ENCODE measurements at regions not wholly inside any gene's neighbourhood (a gene's known extent, or its start where the extent isn't known, plus 50 kb on each side); places are given as distances from the start of the nearest gene placed in this dataset.

DNA sequence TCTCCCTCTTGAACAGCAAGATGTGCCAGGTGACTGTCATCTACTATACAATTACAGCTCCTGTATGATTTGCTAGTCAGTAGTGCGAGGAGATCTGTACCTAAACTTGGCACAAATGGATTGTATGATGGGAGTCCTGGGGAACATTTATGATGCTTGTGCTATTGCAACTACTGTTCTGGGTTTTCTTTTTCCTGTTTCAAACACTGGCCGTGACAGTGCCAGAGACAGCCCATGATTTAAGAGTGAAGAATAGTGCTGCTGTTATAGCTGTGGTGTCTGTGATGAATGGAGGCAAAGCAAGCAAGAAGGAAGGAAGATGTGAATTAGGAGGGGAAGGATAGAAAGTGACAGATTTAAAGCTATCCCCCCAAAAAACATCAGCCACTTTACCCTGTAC is 1868.9 kb downstream of the PCDH7 start:
- no peaks in the 10 kb centered on the region for H3K9me3 ChIP-seq (ENCODE audit: control insufficient read depth, low read depth, low read length)
- peaks cover 0 to 3% (median 0%) of the 10 kb centered on the region in 3 experiments; a peak in 2 of 7 replicates for H3K36me3 Mint-ChIP-seq (ENCODE audit: insufficient read depth in 1 of 3, low read depth in 3 of 3)
- DNase-seq: no peak
- H2BK15ac ChIP-seq (ENCODE audit: low read depth, low read length): no peak overlapping the region
- peaks cover 10% of the 10 kb centered on the region in 2 experiments for H3K4me1 Mint-ChIP-seq
- no peak overlapping the region for H3K18ac ChIP-seq (ENCODE audit: insufficient read length, low read depth, low read length)
- no peaks in the 10 kb centered on the region for H3K4me1 ChIP-seq (ENCODE audit: insufficient read depth, low read length)
- no peak overlapping the region for H2AK5ac ChIP-seq (ENCODE audit: insufficient read length, low read length)
- no peaks in the 10 kb centered on the region for H3K27me3 Mint-ChIP-seq (ENCODE audit: low read depth)
- no peak overlapping the region for H3K4me3 Mint-ChIP-seq
- no peak overlapping the region for H2AFZ ChIP-seq (ENCODE audit: low read length)
- H3K14ac ChIP-seq (ENCODE audit: insufficient read depth, low read length): no peak overlapping the region
- no peak overlapping the region for H4K91ac ChIP-seq (ENCODE audit: insufficient read length, low read depth, low read length)
- H3K23ac ChIP-seq (ENCODE audit: insufficient read length, low read depth, low read length): no peak overlapping the region
- TF ChIP-seq, protein P1, sequence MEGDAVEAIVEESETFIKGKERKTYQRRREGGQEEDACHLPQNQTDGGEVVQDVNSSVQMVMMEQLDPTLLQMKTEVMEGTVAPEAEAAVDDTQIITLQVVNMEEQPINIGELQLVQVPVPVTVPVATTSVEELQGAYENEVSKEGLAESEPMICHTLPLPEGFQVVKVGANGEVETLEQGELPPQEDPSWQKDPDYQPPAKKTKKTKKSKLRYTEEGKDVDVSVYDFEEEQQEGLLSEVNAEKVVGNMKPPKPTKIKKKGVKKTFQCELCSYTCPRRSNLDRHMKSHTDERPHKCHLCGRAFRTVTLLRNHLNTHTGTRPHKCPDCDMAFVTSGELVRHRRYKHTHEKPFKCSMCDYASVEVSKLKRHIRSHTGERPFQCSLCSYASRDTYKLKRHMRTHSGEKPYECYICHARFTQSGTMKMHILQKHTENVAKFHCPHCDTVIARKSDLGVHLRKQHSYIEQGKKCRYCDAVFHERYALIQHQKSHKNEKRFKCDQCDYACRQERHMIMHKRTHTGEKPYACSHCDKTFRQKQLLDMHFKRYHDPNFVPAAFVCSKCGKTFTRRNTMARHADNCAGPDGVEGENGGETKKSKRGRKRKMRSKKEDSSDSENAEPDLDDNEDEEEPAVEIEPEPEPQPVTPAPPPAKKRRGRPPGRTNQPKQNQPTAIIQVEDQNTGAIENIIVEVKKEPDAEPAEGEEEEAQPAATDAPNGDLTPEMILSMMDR (conservative IDR thresholded peaks at IDR 0.05): no peak
- no peak overlapping the region for H3T11ph ChIP-seq (ENCODE audit: low read length)
- no CpG with 5 or more reads among the region's 2 CpGs for whole genome bisulfite sequencing (ENCODE audit: extremely low coverage, insufficient read length, low lambda C conversion rate)
- H2BK5ac ChIP-seq (ENCODE audit: insufficient read length, low read length): no peak overlapping the region
- H4K5ac ChIP-seq (ENCODE audit: insufficient read length, low read depth, low read length): no peak overlapping the region
- no peak overlapping the region for H3K27ac ChIP-seq (ENCODE audit: insufficient read length, low read depth, low read length)
- H2BK12ac ChIP-seq (ENCODE audit: insufficient read length, low read depth, low read length): no peak overlapping the region
- H3K79me1 ChIP-seq (ENCODE audit: insufficient read depth, low read depth, low read length, poor library complexity, severe bottlenecking): no peaks in the 10 kb centered on the region
- no peak overlapping the region for H2BK20ac ChIP-seq (ENCODE audit: low read depth, low read length, poor library complexity, severe bottlenecking)
- H2BK120ac ChIP-seq (ENCODE audit: low read depth, low read length, poor library complexity, severe bottlenecking): no peak overlapping the region
- H3K9me3 Mint-ChIP-seq: peaks cover 0 to 5% of the 10 kb centered on the region in 2 experiments; a peak in 4 of 5 replicates
- H3K23me2 ChIP-seq (ENCODE audit: insufficient read length, low read depth, low read length, poor library complexity, severe bottlenecking): no peaks in the 10 kb centered on the region
- no peaks in the 10 kb centered on the region for H3K79me2 ChIP-seq (ENCODE audit: insufficient read depth, low read length)
- H3K56ac ChIP-seq (ENCODE audit: insufficient read length, low read depth, low read length): no peak overlapping the region
- no peak overlapping the region for H3K27ac Mint-ChIP-seq
- no peak overlapping the region for H4K8ac ChIP-seq (replicated peaks; ENCODE audit: insufficient read length, low read depth, low read length)
- H3K27me3 ChIP-seq (ENCODE audit: insufficient read depth, low read length): no peaks in the 10 kb centered on the region
- H4K20me1 ChIP-seq (ENCODE audit: control insufficient read depth, insufficient read depth, insufficient read length): no peaks in the 10 kb centered on the region
- no peak overlapping the region for H3K4me2 ChIP-seq (ENCODE audit: insufficient read depth, insufficient read length, low read length)
- no peak overlapping the region for H3K9ac ChIP-seq (ENCODE audit: extremely low read depth, insufficient read length, low read length)
- H3K4ac ChIP-seq (ENCODE audit: low read depth, low read length): no peak overlapping the region

Measured in H9 (cell line).